Activated CD4-positive, alpha-beta T cell treated with anti-CD3 and anti-CD28 coated beads, Interleukin-10, Interleukin-2, amounts not matched to agents 100 ng/mL and 50 ng/mL, durations not matched to agents 16 hours and 8 hours (primary cell): ENCODE measurements at regions not wholly inside any gene's neighbourhood (a gene's known extent, or its start where the extent isn't known, plus 50 kb on each side); places are given as distances from the start of the nearest gene placed in this dataset.
"Not testable (repeated sequence)": the region's sequence is repeated elsewhere in the genome, so short reads cannot be mapped to it uniquely, and the experiment has no call there.

Experiments
- DNase-seq: peaks from one replicate; pipeline ENCODE4 v3.0.0-alpha.2; 2020

DNA sequence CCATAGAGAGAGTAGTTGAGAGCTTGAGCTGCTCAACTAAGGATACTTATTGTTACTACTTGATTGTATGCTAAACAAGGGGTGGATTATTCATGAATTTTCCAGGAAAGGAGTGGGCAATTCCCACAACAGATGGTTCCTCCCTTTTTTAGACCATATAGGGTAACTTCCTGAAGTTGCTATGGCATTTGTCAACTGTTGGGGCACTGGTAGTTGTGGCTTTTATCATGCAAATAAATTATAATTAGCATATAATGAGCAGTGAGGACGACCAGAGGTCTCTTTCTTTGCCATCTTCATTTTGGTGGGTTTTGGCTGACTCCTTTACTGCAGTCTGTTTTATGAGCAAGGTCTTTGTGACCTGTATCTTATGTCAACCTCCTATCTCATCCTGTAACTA, 1403.5 kb upstream of the PABPC4L start:
- DNase-seq, result no peak

DNA sequence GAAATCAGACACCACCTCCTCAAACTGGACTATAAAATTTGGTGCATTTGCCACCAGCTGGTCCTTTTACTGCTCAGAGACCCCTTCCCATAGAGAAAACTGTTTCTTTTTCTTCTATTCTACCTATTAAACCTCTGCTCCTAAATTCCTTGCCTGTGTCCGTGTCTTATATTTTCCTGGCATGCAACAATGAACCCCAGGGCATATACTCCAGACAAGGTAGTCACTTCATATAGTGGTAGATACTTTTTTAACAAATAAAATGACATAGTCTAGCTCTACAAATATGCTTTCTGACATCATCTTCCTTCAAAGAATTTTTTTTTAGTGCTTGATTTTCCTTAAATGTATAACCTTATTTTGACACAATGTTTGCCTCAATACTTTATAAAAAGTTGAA, 1402.9 kb upstream of the PABPC4L start:
- DNase-seq, result no peak

DNA sequence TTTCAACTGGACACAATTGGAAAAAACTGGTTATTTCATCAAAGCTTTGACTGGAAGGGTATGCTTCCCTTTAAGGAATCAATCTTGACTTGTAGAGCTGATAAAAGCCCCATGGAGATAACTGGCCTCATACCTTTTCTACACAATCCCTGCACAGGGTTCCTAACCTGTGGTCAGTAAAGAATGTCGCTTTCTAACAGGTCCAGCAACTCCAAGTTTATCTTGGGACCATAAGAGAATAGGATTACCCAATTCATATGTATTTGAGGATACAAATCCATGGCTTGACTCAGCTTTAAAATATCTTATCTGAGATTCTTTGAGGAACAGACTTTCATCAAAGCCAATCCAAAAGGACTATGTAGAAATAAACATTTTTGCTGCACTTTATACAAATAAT, 1399.8 kb upstream of the PABPC4L start:
- no peak for DNase-seq

DNA sequence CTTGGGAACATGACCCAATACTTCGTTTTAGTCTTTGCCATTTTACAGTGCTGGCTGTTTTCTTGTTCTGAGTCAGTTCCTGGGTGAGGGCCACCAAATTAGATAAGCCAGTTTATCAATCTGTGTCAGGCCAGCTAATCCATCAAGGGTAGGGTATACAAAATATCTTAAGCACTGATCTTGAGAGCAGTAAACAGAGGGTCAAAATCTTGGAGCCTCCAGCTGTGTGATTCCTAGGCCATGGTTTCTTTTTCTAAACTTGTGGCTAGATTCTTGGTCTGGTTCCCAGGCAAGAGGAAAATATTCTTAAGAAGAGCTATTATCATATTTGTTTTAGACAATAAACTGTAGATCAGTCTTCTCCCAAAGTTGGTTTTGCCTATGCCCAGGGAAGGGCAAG, 1396.6 kb upstream of the PABPC4L start:
- DNase-seq, result no peak

DNA sequence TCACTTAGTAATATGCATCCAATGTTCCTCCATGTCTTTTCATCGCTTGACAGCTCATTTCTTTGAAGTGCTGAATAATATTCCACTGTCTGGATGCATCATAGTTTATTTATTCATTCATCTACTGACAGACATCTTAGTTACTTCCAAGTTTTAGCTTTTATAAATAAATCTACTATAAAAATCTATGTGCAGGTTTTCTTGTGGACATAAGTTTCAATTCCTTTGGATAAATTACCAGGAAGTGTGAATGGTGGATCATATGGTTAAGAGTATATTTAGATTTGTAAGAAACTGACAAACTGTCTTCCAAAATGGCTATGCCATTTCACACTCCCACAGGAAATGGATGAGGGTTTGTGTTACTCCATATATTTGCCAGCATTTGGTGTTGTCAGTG, 1392.9 kb upstream of the PABPC4L start:
- DNase-seq, result no peak

DNA sequence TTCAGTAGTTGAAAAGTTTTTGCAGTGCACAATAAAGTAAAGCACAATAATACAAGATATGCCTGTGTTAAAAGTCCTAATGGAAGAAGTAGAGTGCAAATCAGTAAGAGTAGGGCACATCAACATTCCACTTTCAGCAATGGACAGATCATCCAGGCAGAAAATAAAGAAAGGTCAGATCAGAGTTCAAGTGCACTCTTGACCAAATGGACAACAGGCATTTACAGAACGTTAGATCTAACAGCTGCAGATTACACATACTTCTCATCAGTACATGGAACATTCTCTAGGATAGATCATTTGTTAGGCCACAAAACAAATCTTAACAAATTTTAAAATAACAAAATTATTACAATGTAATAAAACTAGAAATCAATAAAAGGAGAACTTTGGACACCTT, 1373.5 kb upstream of the PABPC4L start:
- DNase-seq, result no peak

DNA sequence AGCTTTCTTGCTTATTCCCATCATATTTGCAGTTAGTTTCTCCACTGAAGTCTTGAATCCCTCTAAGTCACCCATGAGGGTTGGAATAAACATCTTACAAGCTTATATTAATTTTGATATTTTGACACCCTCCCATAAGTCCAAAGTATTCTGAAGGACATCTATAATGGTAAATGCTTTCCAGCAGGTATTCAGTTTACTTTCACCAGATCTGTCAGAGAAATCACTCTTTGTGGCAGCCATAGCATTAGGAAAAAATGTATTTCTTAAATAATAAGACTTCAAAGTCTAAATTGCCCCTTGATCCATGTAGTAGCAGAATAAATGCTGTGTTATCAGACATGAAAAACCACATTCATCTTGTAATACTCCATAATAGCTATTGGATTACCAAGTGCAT, 1371.7 kb upstream of the PABPC4L start:
- DNase-seq, result no peak

DNA sequence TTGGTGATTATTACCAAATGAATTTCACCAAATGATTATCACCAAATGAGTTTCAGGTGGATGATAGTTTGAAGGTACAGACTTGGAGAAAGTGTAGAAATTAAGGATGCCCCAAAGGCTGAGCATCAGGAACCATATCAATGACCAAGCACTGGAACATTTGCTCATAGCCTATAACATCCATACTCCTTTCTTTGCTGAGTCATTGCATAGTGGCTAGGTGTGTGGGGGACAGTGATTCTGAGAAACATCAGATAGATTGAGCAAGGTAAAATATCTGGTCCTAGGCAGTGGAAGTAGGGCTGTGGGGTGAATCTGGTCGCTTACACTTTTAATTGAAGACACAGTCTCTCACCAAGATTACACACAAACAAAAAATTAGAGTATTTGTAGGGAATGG, 1362.5 kb upstream of the PABPC4L start:
- DNase-seq, result no peak

DNA sequence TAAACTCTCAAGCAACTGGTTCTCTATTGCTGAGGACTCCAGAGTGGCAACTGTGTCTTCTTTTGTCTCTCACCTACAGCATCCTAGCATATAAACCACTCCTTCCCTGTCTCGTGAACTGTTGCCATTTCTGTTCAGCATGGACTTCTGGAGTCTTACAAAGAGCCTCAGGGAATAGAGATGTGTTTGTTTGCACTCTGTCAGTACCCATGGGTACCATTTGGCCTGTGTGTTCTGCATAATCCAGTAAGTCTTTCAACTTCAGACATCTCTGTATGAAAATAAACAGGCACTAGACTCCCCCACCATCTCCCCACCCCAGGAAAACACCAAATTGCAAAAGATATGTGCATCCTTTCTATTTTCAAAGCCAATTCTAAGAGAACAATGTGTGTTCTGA, 1351.6 kb upstream of the PABPC4L start:
- DNase-seq, result no peak

DNA sequence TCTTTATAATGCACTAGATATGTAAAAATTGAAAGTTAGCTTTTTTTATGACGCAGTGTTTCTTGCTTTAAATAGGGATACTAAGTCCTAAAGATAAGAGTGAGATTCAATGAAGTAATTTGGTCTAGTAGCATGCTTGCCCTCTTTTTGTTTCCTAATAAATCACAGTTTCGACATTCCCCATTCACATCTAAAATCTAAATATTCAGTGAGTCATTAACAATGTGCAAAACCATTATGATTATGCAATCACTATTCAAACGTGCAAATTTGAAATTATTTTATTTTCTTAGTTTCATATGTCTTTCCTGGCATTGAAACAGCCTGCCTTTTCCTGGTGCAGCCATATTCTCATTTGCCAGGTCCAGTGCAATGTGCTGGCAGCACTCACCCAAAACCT, 1350.5 kb upstream of the PABPC4L start:
- no peak for DNase-seq

DNA sequence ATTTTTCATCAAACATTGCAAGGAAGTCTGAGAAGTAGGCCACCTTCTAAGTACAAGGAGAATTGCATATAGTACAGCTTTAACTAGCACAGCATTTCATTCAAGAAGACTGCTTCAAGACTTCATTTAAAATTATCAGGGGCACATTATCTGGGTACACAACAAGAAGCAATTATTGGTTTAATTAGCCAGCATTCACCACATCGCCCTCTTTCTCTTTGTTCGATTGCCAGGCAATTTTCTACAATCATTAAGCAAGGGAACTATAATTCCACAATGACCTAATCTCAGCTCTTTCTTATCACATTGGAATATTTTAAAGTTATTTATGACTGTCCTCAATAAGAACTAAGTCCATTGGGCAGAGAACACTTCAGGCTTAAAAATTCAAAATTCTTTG, 1347.1 kb upstream of the PABPC4L start:
- no peak for DNase-seq

DNA sequence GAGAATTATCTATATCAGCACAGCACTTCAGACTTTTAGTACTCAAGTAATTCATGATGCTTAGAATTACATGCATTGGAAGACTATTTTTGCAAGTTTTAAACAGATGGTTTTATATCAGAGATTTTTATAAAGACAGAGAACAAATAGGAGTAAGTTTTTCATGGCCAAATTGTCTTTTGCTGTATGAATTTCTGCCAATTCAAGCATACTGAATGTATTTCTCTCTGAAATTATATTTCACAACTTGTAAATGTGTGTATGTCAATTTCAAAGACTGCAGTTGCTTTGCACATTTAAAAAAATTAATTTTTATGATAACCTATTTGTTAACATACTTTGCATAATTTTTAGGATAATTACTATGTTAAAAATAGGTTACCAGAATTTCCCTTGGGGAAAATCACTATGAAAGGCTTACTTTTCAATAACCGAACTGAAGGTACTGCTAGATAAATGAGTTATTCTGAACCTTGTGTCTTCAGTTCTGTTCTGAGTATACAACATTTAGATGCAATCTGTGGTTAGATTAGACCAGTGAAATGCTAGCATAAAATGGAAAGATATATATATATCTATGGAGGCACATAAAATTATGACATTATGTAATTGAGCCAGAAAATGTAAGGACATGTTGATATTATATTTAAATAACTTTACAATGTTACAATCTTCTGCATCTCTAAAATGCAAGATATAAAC, 1344.2 kb upstream of the PABPC4L start:
- no peak for DNase-seq

DNA sequence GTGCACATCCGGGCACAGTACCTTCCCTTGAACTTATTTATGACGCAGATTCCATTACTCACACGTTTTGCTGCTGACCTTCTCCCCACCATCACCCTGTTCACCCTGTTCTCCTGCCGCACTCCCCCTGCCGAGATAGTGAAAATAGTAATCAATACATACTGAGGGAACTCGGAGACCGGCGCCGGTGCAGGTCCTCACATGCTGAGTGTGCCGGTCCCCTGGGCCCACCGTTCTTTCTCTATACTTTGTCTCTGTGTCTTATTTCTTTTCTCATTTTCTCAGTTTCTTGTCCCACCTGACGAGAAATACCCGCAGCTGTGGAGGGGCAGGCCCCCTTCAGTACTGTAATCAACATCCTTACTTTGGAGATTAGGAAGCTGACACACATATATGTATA, 1337.1 kb upstream of the PABPC4L start:
- DNase-seq, result no peak

DNA sequence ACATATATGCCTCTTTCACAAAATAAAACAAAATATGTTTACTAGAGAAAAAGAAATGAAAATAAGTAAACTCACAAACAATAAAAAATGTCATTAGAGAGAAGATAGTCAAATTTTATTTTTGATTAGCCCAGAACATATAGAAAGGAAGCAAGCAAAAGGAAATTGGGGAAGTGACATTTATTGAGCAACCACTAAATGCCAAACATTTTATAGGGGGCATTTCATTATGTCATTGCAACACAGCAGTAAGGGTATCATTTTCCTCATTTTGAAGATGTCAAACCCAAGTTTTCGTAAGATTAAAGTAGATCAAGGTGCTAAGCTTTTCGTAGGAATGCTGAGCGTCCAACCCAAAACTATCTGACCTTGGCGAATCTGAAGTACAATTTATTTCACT, 1331.5 kb upstream of the PABPC4L start:
- DNase-seq, result no peak

DNA sequence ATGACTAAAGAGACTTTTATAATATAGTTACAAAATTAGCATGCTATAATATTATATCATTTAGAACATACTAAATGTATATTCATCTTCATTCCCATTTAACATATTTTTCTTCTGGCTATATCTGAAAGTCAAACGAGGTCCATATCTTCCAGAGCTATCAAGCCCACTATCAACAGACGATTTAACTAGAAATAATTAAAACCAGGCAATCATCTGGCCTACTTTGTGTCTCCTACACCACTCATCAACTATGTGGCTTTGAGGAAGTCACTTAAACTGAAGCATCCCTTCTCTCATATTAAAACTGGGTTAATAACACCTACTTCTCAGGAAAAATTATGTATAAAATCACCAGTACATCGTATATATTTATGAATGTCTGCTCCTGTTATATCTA, 1330.5 kb upstream of the PABPC4L start:
- no peak for DNase-seq

DNA sequence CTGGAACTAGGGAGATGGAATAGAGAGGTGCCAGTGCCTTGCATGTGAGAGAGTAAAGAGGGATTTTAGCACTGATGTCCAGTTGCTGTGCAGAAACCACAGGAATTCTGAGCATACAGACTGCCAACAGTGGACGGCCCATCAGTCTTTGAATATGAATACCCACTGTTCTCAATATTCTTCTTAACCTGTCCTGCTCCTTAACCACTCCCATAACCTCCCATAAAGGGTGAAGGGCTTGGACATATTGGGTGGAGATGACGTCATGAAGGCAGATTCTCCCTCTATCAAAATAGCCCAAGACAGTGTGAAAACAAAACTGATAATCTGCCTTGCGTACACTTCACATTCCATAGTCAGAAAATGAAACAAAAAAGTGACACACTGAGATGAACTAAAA, 1313.7 kb upstream of the PABPC4L start:
- no peak for DNase-seq

DNA sequence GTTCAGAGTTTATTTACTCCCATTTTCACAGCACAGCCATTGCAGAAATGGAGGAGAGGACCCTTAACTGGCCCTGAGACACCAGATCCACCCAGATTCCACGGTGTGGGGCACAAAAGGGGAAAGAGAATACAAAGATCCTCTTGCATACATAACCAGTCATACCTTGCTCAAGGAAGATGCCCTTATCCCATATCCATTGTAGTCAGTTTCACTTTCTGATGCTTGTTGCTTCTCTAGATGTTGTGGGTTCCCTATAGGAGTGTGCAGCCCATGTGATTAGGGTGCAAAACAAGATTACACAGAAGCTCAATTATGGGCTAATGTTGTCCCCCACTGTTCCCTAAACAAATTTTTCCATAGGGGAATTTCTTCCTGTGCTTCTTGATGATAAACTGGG, 1309.0 kb upstream of the PABPC4L start:
- no peak for DNase-seq

DNA sequence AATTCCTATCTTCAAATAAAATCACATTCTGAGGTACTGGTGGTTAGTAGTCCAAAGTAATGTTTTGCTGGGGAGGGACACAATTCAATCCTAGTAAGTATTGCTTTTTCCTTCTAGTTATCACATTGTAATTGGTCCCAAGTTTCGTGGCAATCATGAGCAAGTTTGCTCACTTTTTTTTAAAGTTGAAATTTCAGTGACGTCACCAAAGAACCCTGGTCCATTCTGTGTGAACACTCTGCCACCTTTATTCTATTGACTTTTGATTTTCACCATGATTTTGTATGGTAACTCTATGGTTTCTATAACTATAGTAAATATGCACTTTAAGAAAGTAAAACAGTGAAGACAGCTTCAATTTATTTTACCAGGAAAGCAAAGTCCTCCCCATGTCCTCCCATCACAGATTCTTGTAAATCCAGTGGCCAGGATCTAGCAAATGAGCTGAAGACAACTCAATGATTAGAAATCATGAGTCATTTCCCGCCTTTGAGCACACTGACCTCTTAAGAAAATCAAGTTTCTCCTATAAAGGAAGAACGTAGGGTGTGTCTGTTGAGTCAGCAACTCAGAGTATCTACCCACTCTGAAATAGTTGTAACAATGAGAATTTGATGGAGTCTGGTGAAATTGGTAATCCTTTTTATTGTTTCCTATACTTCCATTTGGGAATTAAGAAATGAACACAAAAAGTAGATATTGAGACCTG, 1306.6 kb upstream of the PABPC4L start:
- no peak for DNase-seq

DNA sequence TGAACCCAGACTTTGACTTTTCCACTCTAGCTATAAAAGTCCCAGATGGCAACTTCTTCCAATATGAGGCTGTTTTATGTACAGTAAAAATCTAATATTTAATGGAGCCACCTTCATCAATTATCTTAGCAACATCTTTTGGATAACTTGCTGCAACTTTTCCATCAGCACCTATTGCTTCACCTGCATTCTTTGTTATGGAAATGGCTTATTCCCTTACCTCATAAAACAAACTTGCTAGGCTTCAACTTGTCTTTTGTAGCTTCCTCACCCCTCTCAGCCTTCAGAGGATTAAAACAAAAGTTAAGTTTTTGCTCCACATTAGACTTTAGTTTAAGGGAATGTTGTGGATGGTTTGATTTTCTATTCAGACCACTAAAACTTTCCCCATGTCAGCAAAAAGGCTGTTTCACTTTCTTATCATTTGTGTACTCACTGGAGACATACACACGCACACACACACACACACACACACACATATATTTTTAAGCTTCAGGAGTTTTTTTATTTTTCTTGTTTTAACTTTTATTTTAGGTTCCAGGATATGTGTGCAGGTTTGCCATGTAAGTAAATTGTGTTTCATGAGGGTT, 1296.1 kb upstream of the PABPC4L start:
- no peak for DNase-seq

DNA sequence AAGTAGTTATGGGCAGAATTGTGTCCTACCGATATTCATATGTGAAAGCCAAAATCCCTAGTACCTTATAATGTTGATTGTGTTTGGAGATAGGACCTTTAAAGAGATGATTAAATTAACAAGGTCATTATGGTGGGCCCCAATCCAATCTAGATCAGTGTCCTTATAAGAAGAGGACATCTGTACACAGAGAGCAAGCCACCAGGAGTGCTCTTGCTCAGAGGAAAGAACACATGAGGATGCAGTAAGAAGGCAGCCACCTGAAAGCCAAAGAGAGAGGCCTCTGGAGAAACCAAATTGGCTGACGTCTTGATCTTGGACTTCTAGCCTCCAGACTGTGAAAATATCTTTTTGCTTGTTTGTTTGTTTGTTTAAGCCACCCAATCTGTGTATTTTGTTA, 1290.8 kb upstream of the PABPC4L start:
- no peak for DNase-seq

DNA sequence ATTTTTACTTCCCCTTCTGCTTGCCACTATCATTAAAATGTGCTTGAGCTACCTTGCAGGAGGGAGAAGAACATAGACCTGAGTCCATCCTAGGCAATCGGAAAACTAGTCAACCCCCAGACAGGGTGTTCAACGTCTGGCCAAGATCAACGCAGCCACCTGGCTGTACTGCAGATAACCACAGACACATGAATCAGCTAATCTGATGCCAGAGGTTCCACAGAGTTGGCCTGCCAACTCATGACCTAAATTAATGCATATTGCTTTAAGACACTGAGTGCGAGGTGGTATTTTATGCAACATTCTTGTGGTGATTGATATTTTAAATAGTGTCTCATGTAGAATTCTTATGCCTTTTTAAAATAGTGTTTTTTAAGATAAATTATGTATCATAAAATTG, 1283.8 kb upstream of the PABPC4L start:
- DNase-seq, result no peak

DNA sequence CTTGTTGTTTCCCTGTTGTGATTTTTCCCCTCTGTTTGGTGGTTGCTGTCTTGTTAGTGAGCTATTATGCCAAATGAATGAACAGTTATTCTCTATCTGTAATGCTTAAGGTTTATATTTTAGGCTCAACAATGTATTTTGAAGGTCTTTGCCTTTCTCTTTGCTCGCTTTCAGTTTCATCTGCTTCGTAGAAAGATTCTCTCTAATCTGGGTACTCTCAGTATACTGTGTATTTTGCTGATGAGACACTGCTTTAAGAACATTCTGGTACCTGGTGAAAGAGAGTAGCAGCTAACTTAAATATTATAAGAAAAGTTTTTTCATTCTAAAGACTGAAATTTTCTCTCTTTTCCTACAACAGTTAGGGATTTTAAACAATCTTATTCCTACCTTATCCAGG, 1274.7 kb upstream of the PABPC4L start:
- DNase-seq, result no peak

DNA sequence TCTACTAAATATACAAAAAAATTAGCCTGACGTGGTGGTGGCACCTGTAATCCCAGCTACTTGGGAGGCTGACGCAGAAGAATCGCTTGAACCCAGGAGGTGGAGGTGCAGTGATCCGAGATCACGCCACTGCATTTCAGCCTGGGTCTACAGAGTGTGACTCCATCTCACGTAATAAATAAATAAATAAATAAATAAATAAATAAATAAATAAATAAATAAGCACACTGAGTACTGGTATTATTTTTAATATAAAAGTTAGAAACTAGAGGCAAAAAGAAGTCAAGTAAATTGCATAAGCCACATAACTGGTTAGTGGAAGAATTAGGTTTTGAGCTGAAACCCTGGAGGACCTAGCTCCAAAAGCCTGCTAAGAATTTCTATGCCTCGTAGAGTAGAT, 1262.7 kb upstream of the PABPC4L start:
- no peak for DNase-seq

DNA sequence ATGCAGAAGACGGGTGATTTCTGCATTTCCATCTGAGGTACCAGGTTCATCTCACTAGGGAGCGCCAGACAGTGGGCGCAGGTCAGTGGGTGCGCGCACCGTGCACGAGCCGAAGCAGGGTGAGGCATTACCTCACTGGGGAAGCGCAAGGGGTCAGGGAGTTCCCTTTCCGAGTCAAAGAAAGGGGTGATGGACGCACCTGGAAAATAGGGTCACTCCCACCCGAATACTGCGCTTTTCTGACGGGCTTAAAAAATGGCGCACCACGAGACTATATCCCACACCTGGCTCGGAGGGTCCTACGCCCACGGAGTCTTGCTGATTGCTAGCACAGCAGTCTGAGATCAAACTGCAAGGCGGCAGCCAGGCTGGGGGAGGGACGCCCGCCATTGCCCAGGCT, 1246.0 kb upstream of the PABPC4L start:
- not testable (repeated sequence) for DNase-seq

DNA sequence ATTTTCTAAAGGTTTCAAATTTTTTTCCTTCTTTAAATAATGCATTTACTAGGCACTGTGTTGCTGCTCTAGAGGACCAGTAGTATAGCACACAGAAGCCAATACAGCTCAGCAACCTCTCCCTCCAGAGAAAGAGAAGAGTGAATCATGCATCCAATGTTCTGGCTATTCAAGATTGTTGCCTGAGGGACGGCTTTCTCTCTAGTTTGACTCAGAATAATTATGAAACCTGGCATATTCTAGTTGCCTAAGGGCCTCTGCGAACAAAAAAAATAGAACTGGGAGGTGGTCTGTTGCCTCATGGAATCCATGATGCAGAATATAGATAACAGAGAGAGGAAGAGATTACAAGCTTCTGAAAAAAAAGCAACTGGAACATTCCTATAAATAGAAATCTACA, 1233.3 kb upstream of the PABPC4L start:
- no peak for DNase-seq
